ENCODE measurements at regions not wholly inside any gene's neighbourhood (a gene's known extent, or its start where the extent isn't known, plus 50 kb on each side); places are given as distances from the start of the nearest gene placed in this dataset.
"Not testable (repeated sequence)": the region's sequence is repeated elsewhere in the genome, so short reads cannot be mapped to it uniquely, and the experiment has no call there.

GRCh38 chr5:176067948-176068347, 99.8 kb upstream of the THOC3 start:
- H3K9me3 ChIP-seq; H3K4me3 ChIP-seq; H3K27me3 ChIP-seq; intact Hi-C loops (cut with DNase I); H3K4me1 ChIP-seq; ATAC-seq; H3K36me3 ChIP-seq; H3K27ac ChIP-seq; DNase-seq: not testable (repeated sequence)

- peak in 1 of 4 donors; percentile 1 for DNase-seq
Measured at GRCh38 chr5:176073996-176074571, 106.0 kb upstream of the THOC3 start.

GRCh38 chr5:176083717-176084116, 115.6 kb upstream of the THOC3 start:
- H3K9me3 ChIP-seq; H3K27me3 ChIP-seq; ATAC-seq; H3K27ac ChIP-seq; intact Hi-C loops (cut with DNase I); DNase-seq; H3K4me1 ChIP-seq; H3K4me3 ChIP-seq; H3K36me3 ChIP-seq: not testable (repeated sequence)

More at GRCh38 chr5:176073996-176074571, 106.0 kb upstream of the THOC3 start:
- H3K27me3 ChIP-seq; H3K27ac ChIP-seq; intact Hi-C loops (cut with DNase I); H3K36me3 ChIP-seq; H3K4me1 ChIP-seq; H3K4me3 ChIP-seq; ATAC-seq; H3K9me3 ChIP-seq: not testable (repeated sequence)

GRCh38 chr5:176103083-176103482, 135.0 kb upstream of the THOC3 start:
- H3K4me1 ChIP-seq; DNase-seq; intact Hi-C loops (cut with DNase I); H3K4me3 ChIP-seq; H3K36me3 ChIP-seq; H3K9me3 ChIP-seq; ATAC-seq; H3K27me3 ChIP-seq; H3K27ac ChIP-seq: not testable (repeated sequence)

DNA sequence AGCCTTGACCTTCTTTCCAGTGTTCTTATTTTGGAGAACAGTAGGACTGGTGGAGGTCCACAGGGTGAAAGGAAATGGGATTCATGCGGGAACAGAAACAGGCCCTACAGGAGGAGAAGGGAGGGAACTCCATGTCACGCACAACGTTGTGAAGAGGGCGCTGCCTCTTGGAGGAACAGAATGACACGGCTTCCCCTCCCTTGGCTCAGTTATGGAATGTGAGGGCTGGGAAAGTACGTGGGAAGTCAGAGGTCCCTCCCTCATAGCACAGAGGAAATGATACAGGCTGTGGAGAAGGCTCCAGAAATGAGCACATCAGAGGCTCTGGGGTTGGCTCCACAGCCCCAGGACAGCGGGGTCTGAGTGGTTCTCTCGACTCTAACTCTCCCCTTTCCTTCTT, 125.3 kb upstream of the SIMC1 start:
- H3K27me3 ChIP-seq; ATAC-seq; H3K4me3 ChIP-seq; intact Hi-C loops (cut with DNase I); H3K4me1 ChIP-seq; H3K9me3 ChIP-seq; H3K27ac ChIP-seq; H3K36me3 ChIP-seq; DNase-seq: not testable (repeated sequence)

- intact Hi-C loops (cut with DNase I); H3K4me1 ChIP-seq; ATAC-seq; H3K4me3 ChIP-seq; H3K27me3 ChIP-seq; H3K27ac ChIP-seq; DNase-seq; H3K9me3 ChIP-seq; H3K36me3 ChIP-seq: not testable (repeated sequence)
Measured at GRCh38 chr5:176113673-176114335, 124.4 kb upstream of the SIMC1 start.

DNA sequence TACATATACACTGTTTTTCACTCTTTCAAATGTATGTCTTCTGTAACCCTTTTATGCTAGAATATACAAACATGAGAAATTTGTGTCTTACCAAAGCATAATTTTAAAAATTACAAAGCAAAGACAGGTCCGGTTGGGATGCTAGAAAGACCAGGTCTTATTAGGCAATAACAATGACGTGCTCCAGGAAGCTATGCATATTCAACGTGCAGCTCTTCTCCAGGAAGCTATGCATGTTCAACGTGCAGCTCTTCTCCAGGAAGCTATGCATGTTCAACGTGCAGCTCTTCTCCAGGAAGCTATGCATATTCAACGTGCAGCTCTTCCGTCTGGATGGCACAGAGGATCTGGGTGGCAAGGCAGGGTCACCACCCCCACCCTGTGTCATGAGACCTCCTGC, 123.4 kb upstream of the SIMC1 start:
- ATAC-seq; H3K36me3 ChIP-seq; H3K4me1 ChIP-seq; intact Hi-C loops (cut with DNase I); H3K9me3 ChIP-seq; DNase-seq; H3K27me3 ChIP-seq; H3K27ac ChIP-seq; H3K4me3 ChIP-seq: not testable (repeated sequence)

DNA sequence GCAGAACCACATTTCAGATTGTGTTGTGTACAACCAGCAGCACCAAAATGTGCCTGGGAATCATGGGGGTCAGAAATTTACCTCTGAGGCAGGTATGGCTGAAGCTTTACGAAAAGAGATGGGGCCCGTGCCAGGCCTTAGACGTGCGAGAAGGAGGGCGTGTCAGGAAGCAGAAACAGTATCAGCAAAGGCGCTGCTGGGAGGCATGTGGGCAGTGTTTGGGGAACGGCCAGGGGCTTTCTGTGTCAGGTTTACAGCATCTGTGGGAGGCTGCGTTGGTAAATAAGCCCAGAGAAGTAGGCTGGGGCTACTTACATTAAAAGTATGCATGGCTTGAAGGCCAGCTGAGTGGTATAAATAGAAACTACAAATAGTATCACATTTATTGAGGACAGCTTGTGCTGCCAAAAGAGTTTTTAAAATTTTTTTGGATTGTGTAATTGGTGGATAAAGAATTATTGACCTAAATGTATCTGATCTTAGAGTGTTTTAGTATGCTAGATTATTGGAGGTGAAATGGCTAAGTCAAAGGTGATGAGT, 120.5 kb upstream of the SIMC1 start:
- peak; percentile 80 for ATAC-seq

DNA sequence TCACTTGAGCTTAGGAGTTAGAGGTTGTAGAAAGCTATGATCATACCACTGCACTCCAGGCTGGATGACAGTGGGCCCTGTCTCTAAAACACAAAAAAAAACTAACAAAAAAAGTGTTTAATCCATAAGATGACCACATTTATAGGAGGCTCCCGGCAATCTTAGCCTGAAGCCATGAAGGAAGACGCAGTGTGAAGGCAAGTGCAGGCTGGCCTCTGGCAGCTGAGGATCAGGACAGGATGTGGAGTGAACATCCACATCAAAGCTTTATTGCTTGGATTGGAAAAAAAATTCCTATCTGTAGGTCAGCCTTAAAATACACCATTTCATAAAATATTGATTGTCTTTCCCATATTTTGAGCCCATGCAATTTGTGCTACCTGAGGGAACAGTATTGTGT, 115.9 kb upstream of the SIMC1 start:
- DNase-seq; H3K4me3 ChIP-seq; H3K4me1 ChIP-seq; H3K27ac ChIP-seq; H3K36me3 ChIP-seq; H3K27me3 ChIP-seq; ATAC-seq; intact Hi-C loops (cut with DNase I); H3K9me3 ChIP-seq: not testable (repeated sequence)

More for the DNA sequence above, 120.5 kb upstream of the SIMC1 start:
- H3K36me3 ChIP-seq; DNase-seq; H3K9me3 ChIP-seq; H3K4me3 ChIP-seq; H3K27ac ChIP-seq; H3K4me1 ChIP-seq; intact Hi-C loops (cut with DNase I); H3K27me3 ChIP-seq: not testable (repeated sequence)

DNA sequence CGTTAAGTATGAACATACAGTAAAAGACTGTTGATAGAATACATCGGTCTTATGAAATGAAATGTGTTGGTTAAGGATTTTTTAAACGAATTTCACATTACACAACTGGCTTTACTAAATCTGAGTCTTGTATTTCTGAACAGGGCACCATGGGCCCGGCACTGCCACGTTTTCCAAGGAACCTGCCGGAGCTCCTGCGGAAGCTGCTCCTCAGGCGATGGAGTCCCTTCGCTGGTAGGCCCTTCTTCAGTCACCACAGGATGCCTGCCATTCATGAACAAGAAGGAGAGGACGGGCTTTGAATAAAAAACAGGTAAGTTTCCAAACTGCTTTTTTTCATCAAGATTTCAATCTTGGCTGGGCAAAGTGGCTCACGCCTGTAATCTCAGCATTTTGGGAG, 114.1 kb upstream of the SIMC1 start:
- DNase-seq; H3K27ac ChIP-seq; H3K36me3 ChIP-seq; H3K4me1 ChIP-seq; intact Hi-C loops (cut with DNase I); ATAC-seq; H3K27me3 ChIP-seq; H3K9me3 ChIP-seq; H3K4me3 ChIP-seq: not testable (repeated sequence)
